ENCODE measurements at regions not wholly inside any gene's neighbourhood (a gene's known extent, or its start where the extent isn't known, plus 50 kb on each side); places are given as distances from the start of the nearest gene placed in this dataset.
"Not testable (repeated sequence)": the region's sequence is repeated elsewhere in the genome, so short reads cannot be mapped to it uniquely, and the experiment has no call there.

- no peak for DNase-seq
Measured at GRCh38 chr2:207216457-207216856, 50.7 kb upstream of the KLF7 start.

GRCh38 chr2:207217442-207217841 lies 51.7 kb upstream of the KLF7 start:
- no peak for DNase-seq

- DNase-seq, result no peak
Measured at GRCh38 chr2:207219081-207219630, 53.4 kb upstream of the KLF7 start.

- no peak for DNase-seq
Measured at GRCh38 chr2:207219676-207220501, 54.1 kb upstream of the KLF7 start.

GRCh38 chr2:207221731-207222130 lies 56.0 kb upstream of the KLF7 start:
- DNase-seq, result no peak

GRCh38 chr2:207223051-207223450 lies 57.3 kb upstream of the KLF7 start:
- no peak for DNase-seq

- DNase-seq, result no peak
Measured at GRCh38 chr2:207224381-207224780, 58.6 kb upstream of the KLF7 start.

GRCh38 chr2:207224791-207225482 lies 59.2 kb upstream of the KLF7 start:
- no peak for DNase-seq

GRCh38 chr2:207225773-207226172 lies 60.0 kb upstream of the KLF7 start:
- no peak for DNase-seq

- DNase-seq, result no peak
Measured at GRCh38 chr2:207226243-207226642, 60.5 kb upstream of the KLF7 start.

GRCh38 chr2:207226671-207227061 lies 60.9 kb upstream of the KLF7 start:
- DNase-seq, result no peak

GRCh38 chr2:207227062-207227748 lies 61.5 kb upstream of the KLF7 start:
- DNase-seq, result no peak

GRCh38 chr2:207227749-207228145 lies 62.0 kb upstream of the KLF7 start:
- DNase-seq, result no peak

GRCh38 chr2:207228402-207228801 lies 62.7 kb upstream of the KLF7 start:
- DNase-seq, result no peak

- DNase-seq, result no peak
Measured at GRCh38 chr2:207229161-207229560, 63.4 kb upstream of the KLF7 start.

GRCh38 chr2:207230261-207231105 lies 64.7 kb upstream of the KLF7 start:
- no peak for DNase-seq

- no peak for DNase-seq
Measured at GRCh38 chr2:207231106-207231865, 65.5 kb upstream of the KLF7 start.

GRCh38 chr2:207231967-207232366 lies 66.2 kb upstream of the KLF7 start:
- DNase-seq, result no peak

- DNase-seq, result not testable (repeated sequence)
Measured at GRCh38 chr2:207233141-207233540, 67.4 kb upstream of the KLF7 start.

GRCh38 chr2:207233731-207234130 lies 68.0 kb upstream of the KLF7 start:
- DNase-seq, result no peak

GRCh38 chr2:207235621-207236020 lies 69.9 kb upstream of the KLF7 start:
- no peak for DNase-seq

Measured in activated CD8-positive, alpha-beta memory T cell treated with anti-CD3 and anti-CD28 coated beads, Interleukin-2, amount 50 U/mL, for 4 hours (primary cell).